Fibroblast of skin of scalp (primary cell): ENCODE measurements at regions not wholly inside any gene's neighbourhood (a gene's known extent, or its start where the extent isn't known, plus 50 kb on each side); places are given as distances from the start of the nearest gene placed in this dataset.

Source experiments
- DNase-seq: peaks from one replicate; pipeline ENCODE4 v3.0.0-alpha.2; 2013

DNA sequence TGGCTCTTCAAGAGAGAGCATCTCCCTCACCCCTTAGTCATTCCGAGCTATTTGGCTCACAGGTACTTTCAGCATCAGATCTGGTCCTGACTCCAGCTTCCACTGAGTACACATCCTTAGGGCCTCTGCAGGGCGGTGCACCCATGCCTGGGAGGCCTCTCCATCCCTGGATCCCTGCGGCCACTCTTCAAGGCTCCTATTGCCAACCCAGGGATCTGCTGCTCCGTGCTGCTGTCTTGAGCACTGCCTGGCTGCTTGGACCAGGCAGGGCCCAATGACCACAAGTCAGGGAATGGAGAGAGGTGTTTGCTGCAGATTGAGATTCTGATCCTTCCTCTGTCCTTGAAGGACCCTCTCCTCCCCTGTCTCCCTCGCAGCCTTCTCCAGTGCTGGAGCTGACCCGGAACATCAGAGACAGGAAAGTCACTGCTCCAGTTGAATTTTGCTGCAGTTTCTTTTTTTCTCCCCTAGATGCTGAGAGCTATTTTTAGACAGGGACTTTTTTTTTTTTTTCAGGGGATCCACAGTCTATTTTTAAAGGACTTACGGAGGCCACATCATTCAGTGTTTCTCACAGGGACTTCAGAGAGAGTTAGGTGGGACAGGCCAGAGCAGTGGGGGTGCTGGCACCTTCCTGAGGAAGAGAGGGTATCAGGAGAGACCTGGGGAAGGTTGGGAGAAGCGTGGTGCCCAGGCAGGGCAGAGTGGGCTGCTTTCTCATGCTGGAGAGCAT is 50.1 kb upstream of the KCNA1 start:
- no peak for DNase-seq
